HTR-8/SVneo (cell line): ENCODE measurements at regions not wholly inside any gene's neighbourhood (a gene's known extent, or its start where the extent isn't known, plus 50 kb on each side); places are given as distances from the start of the nearest gene placed in this dataset.

ENCODE experiments used
- DNase-seq: peaks from one replicate; pipeline ENCODE4 v3.0.0; 2011; ENCODE audit warnings: low spot score, mixed read lengths; ENCODE audit not compliant: insufficient read length
- FAIRE-seq: peaks from 2 replicates; lab custom pipeline; 2011; peaks lifted over from hg19 to GRCh38; lab: Jason Lieb, UNC

DNA sequence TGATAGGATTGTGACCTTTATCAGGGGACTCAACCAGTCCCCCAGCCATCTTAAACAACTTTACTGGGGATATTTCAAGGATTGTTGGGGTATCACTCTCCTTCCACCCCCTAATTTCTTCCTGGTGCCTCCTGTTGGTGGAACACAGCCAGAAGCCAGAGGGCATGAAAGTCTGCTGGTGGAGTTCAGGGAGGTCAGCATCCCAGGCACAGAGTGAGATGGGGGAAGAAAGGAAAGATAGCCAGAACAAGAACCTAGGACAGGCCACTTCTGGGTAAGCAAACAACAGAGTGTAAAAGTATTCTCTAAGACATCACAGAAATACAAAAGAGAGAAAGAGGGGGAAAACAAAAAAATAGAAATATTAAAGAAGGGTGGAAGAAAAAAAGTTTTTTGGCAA lies 101.8 kb downstream of the SPRY2 start:
- FAIRE-seq (no peak), DNase-seq (no peak)

DNA sequence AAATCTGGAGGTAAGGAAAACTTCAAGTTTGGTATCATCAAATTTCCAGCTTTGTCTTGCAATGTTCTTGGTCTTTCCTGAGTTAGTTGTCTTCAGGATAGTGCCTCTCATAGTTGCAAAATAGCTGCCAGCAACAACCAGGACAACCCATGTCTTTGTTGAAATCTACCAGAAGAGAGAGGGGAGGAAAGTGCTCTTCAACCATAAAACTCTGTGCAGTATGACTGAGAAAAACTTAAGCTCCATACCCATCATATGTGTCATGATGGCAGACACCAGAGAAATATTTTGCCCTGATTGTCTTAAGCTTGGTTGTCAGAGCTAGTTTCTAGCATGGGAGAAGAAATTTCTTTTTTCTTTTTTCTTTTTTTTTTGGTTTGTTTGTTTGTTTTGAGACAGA lies 103.3 kb downstream of the SPRY2 start:
- no peak for DNase-seq
- no peak for FAIRE-seq

DNA sequence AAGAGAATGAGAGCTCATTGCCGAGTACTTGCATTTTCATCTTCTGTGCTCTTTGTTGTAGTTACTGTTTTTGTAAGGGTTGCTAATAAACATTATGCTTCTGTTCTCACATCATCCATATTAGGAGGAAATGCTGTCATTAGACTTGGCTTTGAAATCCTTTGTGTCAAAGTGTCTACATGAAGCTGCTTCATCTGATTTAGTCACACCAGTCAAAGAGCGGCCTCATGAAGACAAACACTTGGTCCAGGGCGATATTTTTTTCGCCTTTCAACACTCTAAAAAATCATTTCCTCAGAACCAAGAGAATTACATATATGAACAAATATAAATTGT lies 105.0 kb downstream of the SPRY2 start:
- no peak for FAIRE-seq

DNA sequence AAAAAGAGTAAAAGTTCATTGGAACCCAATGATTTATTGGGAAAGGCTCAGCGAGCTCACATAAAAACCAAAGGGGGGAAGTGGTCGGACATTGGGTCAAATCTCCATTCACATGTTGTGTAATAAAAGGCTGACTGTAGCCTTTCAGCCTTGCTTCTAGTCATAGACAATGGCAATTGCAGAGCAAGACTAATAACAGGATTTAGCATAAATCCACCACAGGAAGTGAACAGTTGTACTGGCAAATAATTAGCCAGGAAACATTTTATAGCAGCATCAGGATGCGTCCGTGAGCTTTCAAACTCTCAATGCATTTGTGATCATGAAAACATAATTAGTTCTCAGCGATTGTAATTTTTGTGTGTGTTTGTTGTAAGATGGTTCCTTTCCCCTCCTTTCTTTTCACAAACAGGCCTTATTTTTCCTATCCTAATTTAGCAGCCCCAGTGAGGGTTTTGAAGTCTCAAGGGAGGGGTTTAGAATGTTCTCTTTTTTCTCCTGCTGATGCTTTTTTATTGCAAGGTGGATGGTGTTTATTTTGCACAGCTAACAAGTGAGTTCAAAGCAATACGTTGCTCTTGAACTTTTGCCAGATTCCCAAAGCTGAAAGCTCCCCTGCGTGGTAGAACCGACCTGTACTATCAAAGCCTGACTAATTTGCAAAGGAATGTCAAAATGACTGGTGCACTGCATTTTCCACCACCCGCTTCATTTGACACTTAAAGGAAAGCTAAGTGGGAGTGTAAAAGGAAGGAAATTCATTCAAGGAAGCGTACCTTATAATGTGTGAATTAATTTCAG lies 105.6 kb downstream of the SPRY2 start:
- FAIRE-seq, result no peak
- DNase-seq, result no peak

More for the DNA sequence above, 105.0 kb downstream of the SPRY2 start:
- no peak for DNase-seq

DNA sequence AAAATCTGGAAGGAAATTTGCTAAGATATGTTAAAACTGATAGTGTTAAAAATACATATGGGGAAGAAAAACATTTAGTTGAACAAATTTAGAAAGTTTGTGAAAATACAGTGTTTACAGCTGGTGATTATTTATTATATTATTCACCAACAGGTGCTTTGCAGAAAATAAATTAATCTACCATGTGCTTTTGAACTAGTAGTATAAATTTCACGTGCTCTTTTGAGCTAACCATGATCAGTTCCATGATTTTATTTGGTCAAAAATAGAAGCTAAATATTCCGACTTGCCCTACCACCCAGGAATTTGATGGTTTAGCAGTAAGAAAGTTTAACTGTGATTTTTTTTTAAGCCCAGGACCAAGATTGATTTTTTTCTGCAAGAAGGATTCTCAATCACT lies 113.3 kb downstream of the SPRY2 start:
- FAIRE-seq, result no peak
- DNase-seq, result no peak

DNA sequence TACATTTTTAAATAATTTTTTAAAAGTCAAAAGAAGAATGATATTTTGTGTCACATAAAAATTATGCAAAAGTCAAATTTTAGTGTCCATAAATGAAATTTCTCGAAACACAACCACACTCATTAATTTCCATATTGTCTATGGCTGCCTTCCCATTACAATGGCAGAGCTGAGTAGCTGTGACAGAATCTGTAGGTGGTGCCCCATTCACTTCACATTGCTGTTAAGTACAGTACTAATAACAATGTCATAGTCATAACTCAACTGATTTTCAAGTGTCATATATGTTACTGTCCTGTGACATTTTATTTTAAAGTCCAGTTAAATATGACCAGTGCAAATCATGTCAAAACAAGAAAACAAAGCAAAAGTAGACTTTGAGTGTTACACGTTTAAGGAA lies 114.3 kb downstream of the SPRY2 start:
- no peak for DNase-seq
- FAIRE-seq, result no peak

DNA sequence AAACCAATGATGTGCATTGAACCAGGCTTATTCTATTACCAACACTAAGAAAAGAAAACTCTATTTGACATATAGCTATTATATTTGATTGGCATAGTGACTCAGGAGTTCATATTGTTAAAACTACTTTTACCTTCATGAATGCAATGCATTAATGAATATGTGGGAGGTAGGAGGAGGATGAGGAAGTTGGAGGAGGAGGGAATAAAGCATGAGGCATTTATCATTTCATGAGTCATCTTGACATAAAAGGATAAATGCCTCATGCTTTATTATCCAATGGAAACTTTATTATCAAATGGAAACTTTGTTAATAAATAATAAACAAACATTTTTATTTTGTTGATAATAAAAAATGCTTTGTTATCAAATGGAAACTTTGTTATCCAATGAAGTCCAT lies 116.5 kb downstream of the SPRY2 start:
- FAIRE-seq, result no peak

DNA sequence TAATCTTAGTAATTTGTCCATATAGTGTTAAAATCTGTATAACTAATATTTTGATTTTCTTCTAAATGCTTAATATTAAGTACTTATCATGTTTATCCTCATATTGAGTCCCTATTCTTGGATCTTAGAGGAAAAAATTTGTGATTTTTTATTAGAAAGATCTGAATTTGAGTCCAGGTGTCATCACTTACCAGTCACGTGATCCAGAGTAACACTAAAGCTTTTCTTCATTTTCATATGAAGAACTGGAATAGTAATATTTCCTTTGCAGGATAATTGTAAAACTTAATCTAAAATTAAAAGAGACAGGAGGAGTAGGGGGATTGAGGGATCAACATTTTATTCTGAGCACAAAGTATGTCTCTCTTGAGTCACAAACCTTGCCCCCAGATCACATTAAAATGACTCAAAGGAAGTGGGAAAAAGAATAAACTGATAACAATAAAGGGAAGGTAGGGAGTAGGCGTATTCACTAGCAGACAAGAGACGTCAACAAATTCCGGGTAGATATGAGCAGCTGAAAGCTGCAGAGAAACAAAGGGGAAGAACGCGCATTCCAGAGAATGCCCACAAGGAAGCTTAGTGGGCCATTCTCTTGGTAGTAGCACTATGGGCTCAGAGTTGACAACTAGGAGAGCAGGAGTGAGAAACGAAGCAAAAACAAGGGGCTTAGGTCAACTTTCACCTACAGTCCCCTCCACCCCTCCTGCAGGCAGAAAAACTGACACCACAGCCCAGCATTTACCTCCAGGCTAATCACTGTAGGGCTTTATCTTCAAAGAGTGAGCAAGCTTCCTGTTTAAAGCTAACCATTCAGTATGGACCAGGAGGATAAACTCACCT lies 123.1 kb downstream of the SPRY2 start:
- no peak for FAIRE-seq
- DNase-seq, result peak; percentile 24

More for the DNA sequence above, 116.5 kb downstream of the SPRY2 start:
- DNase-seq, result peak; percentile 20

DNA sequence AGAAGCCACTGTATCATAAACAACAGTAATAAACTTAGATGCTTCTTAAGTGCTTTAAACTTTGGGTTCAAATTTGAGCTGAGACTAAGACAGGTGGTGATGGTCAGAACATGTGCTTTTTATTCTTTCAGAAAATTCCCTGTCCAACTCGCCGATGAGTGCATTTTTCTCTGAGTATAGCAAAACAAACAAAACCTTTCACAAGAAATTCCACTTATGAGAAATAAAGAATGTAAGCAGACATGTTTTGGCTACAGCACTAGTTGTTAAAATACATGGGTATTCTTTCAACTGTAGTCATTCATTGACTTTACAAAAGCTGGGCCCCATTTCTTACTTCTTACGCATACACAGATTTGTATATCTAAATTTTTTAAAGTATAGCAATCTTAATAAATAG lies 125.6 kb downstream of the SPRY2 start:
- DNase-seq (no peak), FAIRE-seq (no peak)

DNA sequence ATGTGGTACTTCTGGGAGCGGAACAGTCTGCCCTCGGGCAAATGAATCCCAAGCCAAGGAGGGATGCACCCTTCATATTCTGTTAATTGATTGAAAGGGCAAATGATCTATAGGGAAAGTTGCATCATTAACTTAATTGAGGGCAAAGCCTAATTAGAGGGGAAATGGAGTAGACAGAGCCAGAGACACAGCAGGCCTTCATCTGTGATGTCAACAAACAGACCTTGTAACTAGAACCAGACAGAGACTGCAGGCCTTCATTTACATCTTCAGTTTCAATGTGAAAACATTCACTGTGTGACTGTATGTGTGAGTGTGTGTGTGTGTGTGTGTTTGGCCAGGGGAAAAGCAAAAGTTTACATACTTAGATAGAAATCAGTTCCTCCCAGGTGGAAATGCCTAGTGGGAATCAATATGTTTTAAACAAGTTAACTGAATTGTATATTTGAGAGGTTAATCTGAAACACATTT lies 126.4 kb downstream of the SPRY2 start:
- DNase-seq (no peak), FAIRE-seq (no peak)

DNA sequence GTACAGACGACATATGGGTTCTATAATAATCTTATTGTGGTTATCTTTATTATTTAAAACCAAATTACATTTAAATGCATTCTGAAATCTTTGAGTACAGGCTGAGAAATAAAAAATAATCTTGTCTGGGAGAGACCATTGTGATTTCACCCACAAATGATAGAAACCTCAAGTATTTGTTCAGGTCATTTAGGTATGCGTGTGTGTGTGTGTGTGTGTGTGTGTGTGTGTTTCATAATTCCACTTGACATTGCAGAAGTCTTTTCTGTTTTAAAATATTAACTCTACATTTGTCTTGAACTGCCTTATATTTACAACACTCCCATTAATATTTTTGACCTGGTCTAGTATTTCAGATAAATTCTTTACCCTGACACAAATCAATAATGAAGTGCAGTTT lies 126.9 kb downstream of the SPRY2 start:
- no peak for DNase-seq
- no peak for FAIRE-seq

DNA sequence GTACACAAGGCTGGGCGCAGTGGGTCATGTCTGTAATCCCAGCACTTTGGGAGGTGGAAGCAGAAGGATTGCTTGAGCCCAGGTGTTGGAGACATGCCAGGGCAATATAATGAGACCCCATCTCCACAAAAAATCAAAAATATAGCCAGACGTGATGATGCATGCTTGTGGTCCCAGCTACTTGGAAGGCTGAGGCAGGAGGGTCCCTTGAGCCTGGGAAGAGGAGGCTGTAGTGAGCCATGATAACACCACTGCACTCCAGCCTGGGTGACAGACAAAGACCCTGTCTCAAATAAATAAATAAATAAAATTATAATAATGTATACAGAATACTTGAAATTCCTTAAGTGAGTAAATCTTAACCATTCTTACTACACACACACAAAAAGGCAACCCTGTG lies 127.7 kb downstream of the SPRY2 start:
- FAIRE-seq, result no peak
- no peak for DNase-seq

DNA sequence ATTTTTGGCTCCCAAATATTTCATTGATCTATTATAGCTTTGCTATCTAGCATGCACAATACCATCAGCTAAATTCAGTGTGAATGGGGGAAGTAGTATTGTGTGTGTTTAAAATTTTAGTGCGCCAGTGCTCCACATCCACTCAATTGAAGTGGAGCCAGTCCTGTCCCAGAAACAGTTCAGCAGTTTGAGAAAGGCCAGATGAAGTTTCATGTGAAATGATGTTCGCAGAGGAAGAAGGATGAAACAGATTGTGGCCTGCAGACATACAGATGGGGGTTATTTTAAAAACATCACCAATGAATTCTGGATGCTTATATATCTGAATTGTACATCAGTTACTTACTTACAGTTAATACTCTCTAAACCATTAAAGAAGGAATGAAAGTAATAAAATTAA lies 129.4 kb downstream of the SPRY2 start:
- DNase-seq (no peak), FAIRE-seq (no peak)

DNA sequence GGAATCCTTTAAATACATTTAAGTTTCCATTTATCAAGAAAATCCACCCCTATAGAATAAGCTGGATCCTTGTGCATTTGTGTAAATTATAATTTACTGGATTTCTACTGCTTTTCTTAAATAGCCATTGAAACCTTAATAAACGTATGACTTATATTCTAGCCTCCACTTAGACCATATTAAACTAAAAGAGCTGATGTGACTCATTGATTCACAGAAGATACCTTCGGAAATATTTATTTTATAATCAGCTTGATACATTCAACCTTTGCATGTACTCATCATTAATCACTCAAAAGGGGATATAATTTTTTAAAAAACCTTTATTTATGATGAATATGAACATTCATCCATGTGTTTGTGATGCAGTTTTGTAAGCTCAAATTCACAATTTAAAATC lies 136.3 kb downstream of the SPRY2 start:
- FAIRE-seq (no peak), DNase-seq (no peak)

DNA sequence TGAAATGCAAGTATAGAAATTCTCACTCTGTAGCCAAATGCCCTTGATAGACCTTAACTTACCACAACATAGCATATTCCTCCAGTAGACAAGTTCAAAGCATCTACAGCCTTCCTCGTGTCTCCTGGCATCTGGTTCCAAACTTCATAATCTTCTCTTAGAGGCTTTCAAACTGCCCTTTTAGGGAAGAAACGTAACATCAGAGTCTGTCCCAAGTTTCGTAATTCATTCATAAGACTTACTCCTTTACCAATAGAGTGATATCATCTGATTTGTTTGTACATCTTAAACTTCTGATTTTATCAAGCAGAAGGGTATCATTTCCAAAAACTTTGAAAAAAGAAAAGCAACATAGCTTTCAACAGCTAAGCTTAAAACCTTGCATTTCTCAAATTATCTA lies 137.4 kb downstream of the SPRY2 start:
- no peak for FAIRE-seq
- DNase-seq, result no peak

DNA sequence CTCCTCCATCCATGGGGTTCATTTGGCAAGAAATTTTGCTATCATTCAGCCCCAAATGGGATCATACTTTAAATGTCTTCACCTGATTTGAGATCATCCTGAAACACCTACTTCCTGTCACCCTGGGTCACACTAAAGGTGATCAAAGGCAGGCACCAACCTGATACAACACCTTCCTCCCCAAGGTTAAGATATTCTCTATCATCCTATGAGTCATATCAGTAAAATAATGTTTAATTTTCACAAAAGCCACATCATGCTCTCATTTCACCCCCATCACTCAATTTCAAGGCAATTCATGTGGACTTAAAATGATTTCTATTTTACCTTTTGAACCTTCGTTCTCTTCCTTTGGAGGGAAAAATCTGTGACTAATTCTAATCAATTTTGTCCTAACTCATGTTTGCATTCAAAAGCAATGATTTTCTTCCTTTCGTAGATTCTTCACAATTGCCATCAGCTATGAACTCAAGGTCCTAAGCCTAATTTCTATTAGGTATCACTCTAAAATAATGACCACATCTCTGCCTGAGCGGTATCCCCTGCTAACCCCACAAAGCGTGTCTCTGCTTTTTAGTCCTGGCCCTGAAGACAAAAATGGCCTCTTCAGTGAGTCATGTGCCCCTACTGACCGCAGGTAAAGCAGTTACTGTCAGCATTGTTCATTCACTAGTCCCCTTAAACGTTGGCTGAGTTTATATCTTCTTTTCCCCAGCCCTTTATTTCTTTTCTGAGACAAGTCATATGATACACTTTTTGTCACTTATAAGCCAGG lies 139.0 kb downstream of the SPRY2 start:
- DNase-seq, result no peak
- no peak for FAIRE-seq

DNA sequence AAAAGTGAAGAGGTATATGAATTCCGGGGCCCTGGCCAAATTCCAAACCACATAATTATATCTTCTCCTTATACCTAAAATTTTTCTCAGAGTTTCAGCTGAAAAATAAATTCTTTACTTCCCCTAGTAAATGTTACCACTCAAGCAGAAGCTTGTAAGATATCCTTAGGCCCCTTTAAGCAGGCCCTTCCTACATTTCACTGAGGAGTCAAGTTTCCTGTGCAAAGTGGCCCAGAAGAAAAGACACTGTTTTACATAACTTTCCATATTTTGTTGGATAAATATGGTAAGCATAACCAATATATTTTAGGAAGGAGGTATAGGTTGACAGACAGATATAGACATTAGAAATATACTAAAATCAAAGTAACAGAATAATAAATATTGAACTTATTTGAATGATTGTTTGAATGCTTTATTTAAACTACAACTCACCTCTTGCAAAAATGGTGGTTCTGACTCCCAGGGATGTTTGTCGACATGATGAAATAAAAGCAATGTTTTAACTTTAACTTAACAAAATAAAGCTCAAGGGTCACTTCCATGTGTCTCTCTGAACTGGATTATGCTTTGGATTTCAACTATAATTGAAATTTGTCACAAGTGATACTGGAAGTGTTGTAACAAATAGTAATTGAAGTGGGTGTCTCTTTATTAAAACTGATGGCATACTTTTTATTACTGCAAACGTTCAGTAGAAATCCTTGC lies 141.2 kb downstream of the SPRY2 start:
- DNase-seq, result no peak
- FAIRE-seq, result no peak

DNA sequence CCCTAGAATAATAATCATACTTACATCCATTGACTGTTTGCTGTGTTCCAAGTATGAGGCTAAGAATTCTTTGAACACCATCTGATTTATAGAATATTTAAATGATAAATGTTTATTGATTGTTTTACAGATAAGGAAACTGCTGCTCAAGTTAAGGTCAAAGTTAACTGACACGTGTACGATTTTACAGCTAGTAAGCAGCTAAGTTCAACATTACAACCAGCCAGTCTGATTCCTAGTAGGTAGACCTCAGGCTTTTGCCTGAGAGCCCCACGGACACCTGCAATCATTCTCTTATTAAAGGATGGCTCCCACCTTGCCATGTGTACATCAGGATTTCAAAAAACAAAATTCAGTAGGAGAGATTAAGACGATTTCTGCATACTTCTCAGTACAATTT lies 141.9 kb downstream of the SPRY2 start:
- no peak for FAIRE-seq
- DNase-seq, result no peak

DNA sequence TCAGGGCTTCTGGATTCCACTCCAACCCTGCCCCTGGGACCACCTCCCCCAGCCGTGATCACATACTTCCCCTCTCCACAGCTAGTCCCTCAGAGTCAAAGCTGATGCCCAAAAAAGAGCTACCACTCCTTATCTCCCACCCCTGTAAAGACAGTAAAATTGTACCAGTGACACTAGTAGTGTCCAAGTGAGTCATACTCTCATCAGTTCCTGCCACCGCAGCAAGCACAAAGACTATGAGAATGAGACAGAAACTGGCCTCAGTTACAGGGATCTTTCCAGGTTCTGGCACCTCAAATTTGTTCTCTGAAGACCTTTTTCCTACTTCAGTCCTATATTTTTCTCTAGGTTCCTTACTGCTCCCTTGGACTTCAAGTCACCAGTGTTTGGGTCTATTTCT lies 144.2 kb downstream of the SPRY2 start:
- FAIRE-seq, result no peak

DNA sequence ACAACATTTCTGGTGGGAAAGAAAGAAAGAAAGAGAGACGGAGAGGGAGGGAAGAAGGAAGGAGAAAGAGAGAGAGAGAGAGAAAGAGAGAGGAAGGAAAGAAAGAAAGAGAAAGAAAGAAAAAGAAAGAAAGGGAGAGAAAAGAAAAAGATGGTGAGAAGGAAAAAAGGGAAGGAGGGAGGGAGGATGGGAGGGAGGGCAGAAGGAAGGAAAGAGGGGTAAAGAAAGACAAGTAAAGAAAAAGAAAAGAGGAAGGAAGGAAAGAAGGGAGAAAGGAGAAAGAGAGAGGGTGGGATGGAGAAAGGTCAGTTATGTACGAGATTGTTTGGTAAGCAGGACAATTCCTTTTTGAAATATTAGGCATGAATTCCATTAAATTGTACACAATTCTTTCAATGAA lies 145.3 kb downstream of the SPRY2 start:
- no peak for FAIRE-seq
- no peak for DNase-seq

More for the DNA sequence above, 144.2 kb downstream of the SPRY2 start:
- no peak for DNase-seq
